SH-SY5Y (cell line): ENCODE measurements at regions not wholly inside any gene's neighbourhood (a gene's known extent, or its start where the extent isn't known, plus 50 kb on each side); places are given as distances from the start of the nearest gene placed in this dataset.

Experiments
- GATA2 ChIP-seq: IDR thresholded peaks from 2 replicates; pipeline ENCODE4 v1.6.1; 2011; ENCODE audit warnings: mild to moderate bottlenecking, low read depth, low read length
- GATA3 ChIP-seq: IDR thresholded peaks from 2 replicates; pipeline ENCODE4 v1.6.1; 2011; ENCODE audit warnings: low read depth, mild to moderate bottlenecking, low read length, moderate library complexity

- TF ChIP-seq GATA2 = no peak
- TF ChIP-seq GATA3 = no peak
Observed at GRCh38 chr4:180485407-180485806, 1757.8 kb upstream of the TENM3 start.
